Esophagus muscularis mucosa (tissue), 4 donors: ENCODE measurements at regions not wholly inside any gene's neighbourhood (a gene's known extent, or its start where the extent isn't known, plus 50 kb on each side); places are given as distances from the start of the nearest gene placed in this dataset.

Experiments used
- DNase-seq: peaks from one replicate; pipeline ENCODE4 v3.0.0-alpha.2; 2017; ENCODE audit errors: extremely low spot score
- H3K27ac ChIP-seq, 4 donors: fragments of 200-600 bp; sonication (generic); replicated peaks in 1 of 4; 1 replicate in 3 of 4; 2 replicates in 1 of 4; pipeline ENCODE4 v1.5.1; 2016 to 2019; ENCODE audit warnings: mild to moderate bottlenecking in 1 of 4
- H3K27me3 ChIP-seq, 4 donors: fragments of 200-600 bp; sonication (generic); one replicate each; pipeline versions ENCODE4 v1.5.1 to v1.6.0; 2016 to 2019
- H3K36me3 ChIP-seq, 4 donors: fragments of 200-600 bp; sonication (generic); one replicate each; pipeline ENCODE4 v1.5.1; 2016 to 2019
- H3K4me1 ChIP-seq, 4 donors: fragments of 200-600 bp; sonication (generic); one replicate each; pipeline ENCODE4 v1.5.1; 2016 to 2019
- H3K4me3 ChIP-seq, 4 donors: fragments of 200-600 bp; sonication (generic); 1 replicate in 2 of 4; 2 replicates in 2 of 4; pipeline ENCODE4 v1.5.1; 2016 to 2019; ENCODE audit warnings: mild to moderate bottlenecking in 4 of 4, moderate library complexity in 1 of 4
- H3K9me3 ChIP-seq, 4 donors: fragments of 200-600 bp; sonication (generic); 1 replicate in 3 of 4; 2 replicates in 1 of 4; pipeline ENCODE4 v1.5.1; 2016 to 2019
- EP300 ChIP-seq: sonication (generic); formaldehyde crosslinking; IDR thresholded peaks from one replicate; pipeline ENCODE4 v1.6.1; 2017; ENCODE audit warnings: antibody characterized with exemption
- POLR2A ChIP-seq: fragments of 450-650 bp; IDR thresholded peaks from one replicate; pipeline ENCODE4 v1.6.1; 2017; ENCODE audit warnings: antibody characterized with exemption, moderate library complexity, mild to moderate bottlenecking, low read depth
- POLR2AphosphoS5 ChIP-seq, 2 donors: sonication (generic); formaldehyde crosslinking; IDR thresholded peaks; one replicate each; pipeline ENCODE4 v1.6.1; 2017; ENCODE audit warnings: antibody characterized with exemption in 2 of 2
- WGBS: methylation state at CpG from one replicate; pipeline ENCODE4 v1.1.5; 2018; 5-methylcytosine and 5-hydroxymethylcytosine counted together
- intact Hi-C: fragments of 100-400 bp; cut with DNase I; formaldehyde crosslinking; loops from one replicate; pipeline ENCODE4 v1.15.1; 2023
- TF ChIP-seq, protein P1 (sequence below), 3 experiments: fragments of 200-600 bp in 2 of 3; fragments of 450-650 bp in 1 of 3; sonication (generic) in 2 of 3; IDR thresholded peaks; one replicate each; pipeline ENCODE4 v1.5.1; 2017 to 2019; ENCODE audit warnings: antibody characterized with exemption in 3 of 3, mild to moderate bottlenecking in 2 of 3, moderate library complexity in 1 of 3

DNA sequence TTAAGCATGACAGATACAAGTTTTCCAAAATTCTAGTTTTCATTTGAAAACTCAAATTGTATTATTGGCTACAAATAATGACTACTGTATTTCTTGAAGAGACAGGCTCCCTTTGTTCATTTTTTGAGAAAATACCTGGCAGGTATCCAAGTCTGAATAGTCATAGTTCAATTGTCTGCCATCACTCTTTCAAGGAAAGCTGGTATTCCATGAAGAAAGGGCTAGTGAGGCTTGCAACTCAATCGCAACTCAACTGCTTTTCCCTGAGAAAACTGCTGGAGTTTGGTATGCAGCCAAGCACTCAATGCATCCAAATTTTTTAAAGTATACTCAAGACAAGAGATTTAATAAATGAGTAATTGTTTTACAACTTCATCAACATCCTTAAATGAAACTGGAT is 61.4 kb upstream of the TRIO start:
- Histone ChIP-seq H3K36me3 (no peaks in the 10 kb centered on the region), H3K4me3 (no peak overlapping the region), H3K27me3 (no peaks in the 10 kb centered on the region), H3K27ac (no peak overlapping the region), H3K9me3 (no peaks in the 10 kb centered on the region), H3K4me1 (no peaks in the 10 kb centered on the region)
- 46% methylated on average over 1 of the region's 1 CpG for WGBS
- no peak for DNase-seq
- no peak for TF ChIP-seq EP300
- TF ChIP-seq, protein P1, sequence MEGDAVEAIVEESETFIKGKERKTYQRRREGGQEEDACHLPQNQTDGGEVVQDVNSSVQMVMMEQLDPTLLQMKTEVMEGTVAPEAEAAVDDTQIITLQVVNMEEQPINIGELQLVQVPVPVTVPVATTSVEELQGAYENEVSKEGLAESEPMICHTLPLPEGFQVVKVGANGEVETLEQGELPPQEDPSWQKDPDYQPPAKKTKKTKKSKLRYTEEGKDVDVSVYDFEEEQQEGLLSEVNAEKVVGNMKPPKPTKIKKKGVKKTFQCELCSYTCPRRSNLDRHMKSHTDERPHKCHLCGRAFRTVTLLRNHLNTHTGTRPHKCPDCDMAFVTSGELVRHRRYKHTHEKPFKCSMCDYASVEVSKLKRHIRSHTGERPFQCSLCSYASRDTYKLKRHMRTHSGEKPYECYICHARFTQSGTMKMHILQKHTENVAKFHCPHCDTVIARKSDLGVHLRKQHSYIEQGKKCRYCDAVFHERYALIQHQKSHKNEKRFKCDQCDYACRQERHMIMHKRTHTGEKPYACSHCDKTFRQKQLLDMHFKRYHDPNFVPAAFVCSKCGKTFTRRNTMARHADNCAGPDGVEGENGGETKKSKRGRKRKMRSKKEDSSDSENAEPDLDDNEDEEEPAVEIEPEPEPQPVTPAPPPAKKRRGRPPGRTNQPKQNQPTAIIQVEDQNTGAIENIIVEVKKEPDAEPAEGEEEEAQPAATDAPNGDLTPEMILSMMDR (IDR thresholded peaks at IDR 0.05), result no peak
- TF ChIP-seq POLR2A, result no peak
- no peak for TF ChIP-seq POLR2AphosphoS5 (IDR thresholded peaks at IDR 0.05)
- intact Hi-C loops, result no loop called here

DNA sequence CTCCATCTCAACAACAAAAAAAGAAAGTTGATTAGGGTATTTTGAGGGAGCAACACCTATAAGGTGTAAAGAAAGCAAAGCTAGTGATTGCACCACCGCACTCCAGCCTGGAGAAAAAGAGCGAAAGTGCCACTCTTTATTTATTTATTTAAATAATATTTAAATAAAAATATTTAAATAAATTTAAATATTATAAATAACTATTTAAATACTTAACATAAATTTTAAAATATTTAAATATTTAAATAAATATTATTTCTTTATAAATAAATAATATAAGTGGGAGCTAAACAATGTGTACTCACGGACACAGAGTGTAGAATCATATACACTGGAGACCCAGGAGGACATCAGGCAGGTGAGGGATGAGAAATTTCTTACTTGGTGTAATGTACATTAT is 64.4 kb upstream of the TRIO start:
- Histone ChIP-seq H3K36me3 (no peaks in the 10 kb centered on the region), H3K27me3 (no peaks in the 10 kb centered on the region), H3K27ac (no peak overlapping the region), H3K4me3 (no peak overlapping the region), H3K9me3 (no peaks in the 10 kb centered on the region), H3K4me1 (no peaks in the 10 kb centered on the region)
- TF ChIP-seq EP300, result no peak
- no peak for TF ChIP-seq POLR2AphosphoS5 (IDR thresholded peaks at IDR 0.05)
- no peak for TF ChIP-seq POLR2A
- TF ChIP-seq, protein P1 (IDR thresholded peaks at IDR 0.05), result no peak
- DNase-seq, result no peak
- WGBS, result 96% methylated on average over 3 of the region's 3 CpGs
- intact Hi-C loops, result no loop called here

DNA sequence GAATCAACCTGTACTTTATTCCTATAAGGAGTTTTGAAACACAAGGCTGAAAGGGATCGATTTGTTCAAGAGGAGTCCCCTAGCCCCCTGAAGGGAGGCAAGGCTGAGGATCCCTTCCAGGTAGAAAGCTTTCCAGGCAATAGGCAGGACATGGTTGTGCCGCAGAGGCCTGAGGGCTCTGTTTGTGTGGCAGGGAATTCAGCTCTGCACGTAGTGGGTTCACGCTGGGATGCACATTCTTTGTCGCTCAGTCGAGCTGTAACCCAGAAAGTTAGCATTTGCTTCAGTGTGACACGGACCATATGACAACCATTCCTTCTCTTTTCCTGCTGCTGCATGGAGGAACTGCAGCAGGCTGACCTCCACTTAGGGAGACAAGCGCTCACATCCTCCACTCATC is 65.6 kb upstream of the TRIO start:
- H3K4me3 ChIP-seq, result no peak overlapping the region
- intact Hi-C loops, result no loop called here
- 89% methylated on average over 2 of the region's 8 CpGs for WGBS
- no peaks in the 10 kb centered on the region for H3K4me1 ChIP-seq
- TF ChIP-seq EP300, result no peak
- no peaks in the 10 kb centered on the region for H3K36me3 ChIP-seq
- H3K9me3 ChIP-seq, result no peaks in the 10 kb centered on the region
- no peaks in the 10 kb centered on the region for H3K27me3 ChIP-seq
- no peak overlapping the region for H3K27ac ChIP-seq
- DNase-seq, result no peak

DNA sequence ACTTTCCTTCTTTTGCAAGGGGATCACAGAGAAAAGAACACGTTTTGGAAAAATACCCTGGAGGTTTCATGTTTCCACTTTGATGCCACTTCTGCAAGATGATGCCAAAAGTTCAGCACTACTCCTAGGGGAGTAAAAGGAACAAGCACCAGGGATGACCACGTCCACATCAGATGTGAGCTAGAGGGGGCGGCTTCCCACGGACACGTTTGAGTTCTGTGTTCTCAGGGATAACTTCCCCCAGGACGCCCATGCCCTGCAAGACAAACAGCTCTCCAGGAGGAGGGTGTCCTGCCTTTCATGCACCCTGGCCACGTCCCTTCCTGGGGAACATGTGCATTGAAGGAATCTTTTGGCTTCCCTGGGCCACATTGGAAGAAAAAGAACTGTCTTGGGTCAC is 66.6 kb upstream of the TRIO start:
- TF ChIP-seq POLR2A (no peak), EP300 (no peak), POLR2AphosphoS5 (IDR thresholded peaks at IDR 0.05) (no peak)
- TF ChIP-seq, protein P1 (IDR thresholded peaks at IDR 0.05), result no peak
- Histone ChIP-seq H3K4me3 (no peak overlapping the region), H3K27me3 (no peaks in the 10 kb centered on the region), H3K27ac (no peak overlapping the region), H3K4me1 (no peaks in the 10 kb centered on the region), H3K9me3 (no peaks in the 10 kb centered on the region), H3K36me3 (no peaks in the 10 kb centered on the region)
- DNase-seq, result no peak
- 81% methylated on average over 7 of the region's 7 CpGs for WGBS
- intact Hi-C loops, result no loop called here

DNA sequence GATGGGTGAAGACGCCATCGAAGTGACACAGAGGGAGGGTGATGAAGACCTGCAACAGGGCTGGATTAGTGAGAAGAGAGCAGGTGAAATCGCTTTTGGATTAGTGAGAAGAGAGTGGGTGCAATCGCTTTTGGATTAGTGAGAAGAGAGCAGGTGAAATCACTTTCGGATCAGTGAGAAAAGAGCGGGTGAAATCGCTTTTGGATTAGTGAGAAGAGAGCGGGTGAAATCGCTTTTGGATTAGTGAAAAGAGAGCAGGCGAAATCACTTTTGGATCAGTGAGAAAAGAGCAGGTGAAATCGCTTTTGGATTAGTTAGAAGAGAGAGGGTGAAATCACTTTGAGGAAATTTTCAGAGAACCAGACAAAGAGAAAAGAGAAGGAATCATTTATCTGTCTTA is 67.2 kb upstream of the TRIO start:
- TF ChIP-seq, protein P1 (IDR thresholded peaks at IDR 0.05), result no peak
- TF ChIP-seq POLR2AphosphoS5 (IDR thresholded peaks at IDR 0.05), result no peak
- no peak for TF ChIP-seq POLR2A
- no peak for TF ChIP-seq EP300
- intact Hi-C loops, result no loop called here
- Histone ChIP-seq H3K36me3 (no peaks in the 10 kb centered on the region), H3K27me3 (no peaks in the 10 kb centered on the region), H3K4me1 (no peaks in the 10 kb centered on the region), H3K9me3 (no peaks in the 10 kb centered on the region), H3K27ac (no peak overlapping the region), H3K4me3 (no peak overlapping the region)
- 87% methylated on average over 11 of the region's 11 CpGs for WGBS
- no peak for DNase-seq
